ENCODE measurements at regions not wholly inside any gene's neighbourhood (a gene's known extent, or its start where the extent isn't known, plus 50 kb on each side); places are given as distances from the start of the nearest gene placed in this dataset.

- no peak for FAIRE-seq
These were observed 179.6 kb upstream of the TCERG1L start for GRCh38 chr10:131490991-131491594.

- FAIRE-seq = no peak
These were observed 180.8 kb upstream of the TCERG1L start for GRCh38 chr10:131492211-131492857.

GRCh38 chr10:131493432-131493831, 181.9 kb upstream of the TCERG1L start:
- FAIRE-seq = no peak

- FAIRE-seq = no peak
These were observed 182.9 kb upstream of the TCERG1L start for GRCh38 chr10:131494451-131494850.

- FAIRE-seq = no peak
These were observed 183.7 kb upstream of the TCERG1L start for GRCh38 chr10:131495224-131495623.

- no peak for FAIRE-seq
These were observed 184.4 kb upstream of the TCERG1L start for GRCh38 chr10:131495892-131496291.

GRCh38 chr10:131496351-131497052, 185.0 kb upstream of the TCERG1L start:
- FAIRE-seq = no peak

- FAIRE-seq = no peak
These were observed 188.0 kb upstream of the TCERG1L start for GRCh38 chr10:131499566-131499965.

- FAIRE-seq = no peak
These were observed 188.7 kb upstream of the TCERG1L start for GRCh38 chr10:131500181-131500580.

- no peak for FAIRE-seq
These were observed 189.4 kb upstream of the TCERG1L start for GRCh38 chr10:131500892-131501291.

- FAIRE-seq = no peak
These were observed 192.5 kb upstream of the TCERG1L start for GRCh38 chr10:131503992-131504391.

- no peak for FAIRE-seq
These were observed 199.9 kb upstream of the TCERG1L start for GRCh38 chr10:131511391-131511790.

- FAIRE-seq = no peak
These were observed 201.3 kb upstream of the TCERG1L start for GRCh38 chr10:131512852-131513251.

- FAIRE-seq = no peak
These were observed 201.9 kb upstream of the TCERG1L start for GRCh38 chr10:131513445-131513844.

- FAIRE-seq = no peak
These were observed 202.4 kb upstream of the TCERG1L start for GRCh38 chr10:131513901-131514300.

- no peak for FAIRE-seq
These were observed 202.9 kb upstream of the TCERG1L start for GRCh38 chr10:131514454-131514853.

GRCh38 chr10:131516285-131516684, 204.8 kb upstream of the TCERG1L start:
- no peak for FAIRE-seq

- FAIRE-seq = no peak
These were observed 206.3 kb upstream of the TCERG1L start for GRCh38 chr10:131517781-131518180.

GRCh38 chr10:131519723-131520605, 208.4 kb upstream of the TCERG1L start:
- no peak for FAIRE-seq

GRCh38 chr10:131531265-131532190, 220.0 kb upstream of the TCERG1L start:
- no peak for FAIRE-seq

GRCh38 chr10:131532291-131532690, 220.8 kb upstream of the TCERG1L start:
- FAIRE-seq = no peak

Measured in colon (tissue), 2 donors.